22Rv1 (cell line): ENCODE measurements at regions not wholly inside any gene's neighbourhood (a gene's known extent, or its start where the extent isn't known, plus 50 kb on each side); places are given as distances from the start of the nearest gene placed in this dataset.

Source experiments
- H3K27ac ChIP-seq: fragments of 450-650 bp; 2 replicates; pipeline ENCODE4 v1.5.1; 2017
- CTCF ChIP-seq: fragments of 450-650 bp; IDR thresholded peaks from 2 replicates; pipeline ENCODE4 v1.5.1; 2017; ENCODE audit warnings: mild to moderate bottlenecking
- ZFX ChIP-seq: fragments of 450-650 bp; IDR thresholded peaks from 2 replicates; pipeline ENCODE4 v1.6.1; 2017; ENCODE audit warnings: antibody characterized with exemption, borderline replicate concordance

- no peak for TF ChIP-seq ZFX
- no peak for TF ChIP-seq CTCF
- no peak overlapping the region for H3K27ac ChIP-seq
Measured at GRCh38 chr7:46368871-46369270, 447.8 kb upstream of the IGFBP3 start.

GRCh38 chr7:46366526-46366925 lies 445.5 kb upstream of the IGFBP3 start:
- H3K27ac ChIP-seq = no peak overlapping the region
- no peak for TF ChIP-seq CTCF
- TF ChIP-seq ZFX = no peak

GRCh38 chr7:46363688-46364087 lies 442.6 kb upstream of the IGFBP3 start:
- TF ChIP-seq CTCF = peak; percentile 34
- no peak for TF ChIP-seq ZFX
- H3K27ac ChIP-seq = peak overlapping the region; percentile 39

GRCh38 chr7:46360811-46361210 lies 439.7 kb upstream of the IGFBP3 start:
- no peak overlapping the region for H3K27ac ChIP-seq
- TF ChIP-seq CTCF = no peak
- no peak for TF ChIP-seq ZFX

- no peak for TF ChIP-seq ZFX
- TF ChIP-seq CTCF = no peak
Measured at GRCh38 chr7:46360296-46360695, 439.2 kb upstream of the IGFBP3 start.

GRCh38 chr7:46357851-46358250 lies 436.8 kb upstream of the IGFBP3 start:
- H3K27ac ChIP-seq = no peak overlapping the region
- no peak for TF ChIP-seq ZFX
- TF ChIP-seq CTCF = no peak

More at GRCh38 chr7:46360296-46360695, 439.2 kb upstream of the IGFBP3 start:
- H3K27ac ChIP-seq = no peak overlapping the region

GRCh38 chr7:46357290-46357689 lies 436.2 kb upstream of the IGFBP3 start:
- TF ChIP-seq ZFX (no peak), CTCF (no peak)
- H3K27ac ChIP-seq = no peak overlapping the region
